GM12865 (cell line): ENCODE measurements at regions not wholly inside any gene's neighbourhood (a gene's known extent, or its start where the extent isn't known, plus 50 kb on each side); places are given as distances from the start of the nearest gene placed in this dataset.

Experiments used
- DNase-seq: peaks from one replicate; pipeline ENCODE4 v3.0.0; 2010; ENCODE audit warnings: low read depth
- H3K4me3 ChIP-seq: 2 replicates; pipeline ENCODE4 v1.5.1; 2011; ENCODE audit warnings: mild to moderate bottlenecking, low read depth, low read length, control low read depth
- TF ChIP-seq, protein P1 (sequence below): IDR thresholded peaks from 2 replicates; pipeline ENCODE4 v1.5.1; 2011; ENCODE audit warnings: low read length, control low read depth, low read depth, inconsistent platforms; ENCODE audit not compliant: insufficient read depth; ENCODE audit errors: missing control alignments

DNA sequence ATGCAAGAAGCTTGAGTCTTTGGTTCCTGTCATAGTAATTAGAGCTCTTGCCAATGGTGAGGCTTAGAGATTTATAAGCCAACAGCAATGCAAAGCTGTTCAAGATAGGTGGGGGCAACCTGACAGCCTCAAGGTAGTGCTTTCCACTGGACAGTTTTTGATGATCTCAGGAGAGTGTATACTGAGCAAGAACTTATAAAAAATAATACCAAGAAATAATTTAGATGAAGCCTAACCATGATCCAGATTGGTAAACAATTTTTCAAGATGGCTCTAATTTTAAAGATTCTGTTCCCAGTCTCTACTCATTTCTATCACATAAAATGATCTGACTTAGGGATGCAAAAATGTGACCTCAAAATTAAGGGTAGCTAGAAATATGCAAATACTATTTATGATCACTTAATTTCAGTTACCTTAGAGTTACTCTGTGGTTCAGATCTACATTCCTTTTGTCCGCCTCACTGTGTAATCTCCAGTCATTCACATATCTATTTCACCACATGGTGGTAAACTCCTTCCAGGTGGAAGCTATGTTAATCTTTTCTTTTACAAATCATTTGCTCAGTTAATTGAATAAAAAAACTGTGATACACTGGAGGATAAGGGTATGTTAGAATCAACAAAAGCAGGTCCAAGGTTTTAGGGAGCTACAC, 1228.0 kb upstream of the C9orf72 start:
- TF ChIP-seq, protein P1, sequence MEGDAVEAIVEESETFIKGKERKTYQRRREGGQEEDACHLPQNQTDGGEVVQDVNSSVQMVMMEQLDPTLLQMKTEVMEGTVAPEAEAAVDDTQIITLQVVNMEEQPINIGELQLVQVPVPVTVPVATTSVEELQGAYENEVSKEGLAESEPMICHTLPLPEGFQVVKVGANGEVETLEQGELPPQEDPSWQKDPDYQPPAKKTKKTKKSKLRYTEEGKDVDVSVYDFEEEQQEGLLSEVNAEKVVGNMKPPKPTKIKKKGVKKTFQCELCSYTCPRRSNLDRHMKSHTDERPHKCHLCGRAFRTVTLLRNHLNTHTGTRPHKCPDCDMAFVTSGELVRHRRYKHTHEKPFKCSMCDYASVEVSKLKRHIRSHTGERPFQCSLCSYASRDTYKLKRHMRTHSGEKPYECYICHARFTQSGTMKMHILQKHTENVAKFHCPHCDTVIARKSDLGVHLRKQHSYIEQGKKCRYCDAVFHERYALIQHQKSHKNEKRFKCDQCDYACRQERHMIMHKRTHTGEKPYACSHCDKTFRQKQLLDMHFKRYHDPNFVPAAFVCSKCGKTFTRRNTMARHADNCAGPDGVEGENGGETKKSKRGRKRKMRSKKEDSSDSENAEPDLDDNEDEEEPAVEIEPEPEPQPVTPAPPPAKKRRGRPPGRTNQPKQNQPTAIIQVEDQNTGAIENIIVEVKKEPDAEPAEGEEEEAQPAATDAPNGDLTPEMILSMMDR: no peak
- DNase-seq: no peak
- no peak overlapping the region for H3K4me3 ChIP-seq

DNA sequence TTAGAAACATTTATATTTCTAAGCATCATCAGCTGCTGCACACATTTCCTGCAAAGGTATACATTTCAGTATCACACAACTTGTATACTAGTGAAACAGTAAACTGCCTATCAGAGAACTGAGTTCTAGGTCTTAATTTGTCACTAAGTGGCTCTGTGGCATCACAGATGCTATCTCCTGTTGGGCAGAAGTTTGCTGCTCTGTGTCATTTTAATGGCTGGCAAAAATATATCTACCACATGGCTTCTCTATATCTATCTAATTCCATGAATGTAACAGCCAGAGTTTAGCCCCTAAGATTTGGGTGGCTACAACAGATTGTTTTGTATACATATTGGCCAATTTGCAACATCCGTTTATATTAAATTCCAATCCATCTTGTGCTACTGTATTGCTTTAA, 1231.9 kb upstream of the C9orf72 start:
- no peak for DNase-seq
- TF ChIP-seq, protein P1: no peak
- no peak overlapping the region for H3K4me3 ChIP-seq

DNA sequence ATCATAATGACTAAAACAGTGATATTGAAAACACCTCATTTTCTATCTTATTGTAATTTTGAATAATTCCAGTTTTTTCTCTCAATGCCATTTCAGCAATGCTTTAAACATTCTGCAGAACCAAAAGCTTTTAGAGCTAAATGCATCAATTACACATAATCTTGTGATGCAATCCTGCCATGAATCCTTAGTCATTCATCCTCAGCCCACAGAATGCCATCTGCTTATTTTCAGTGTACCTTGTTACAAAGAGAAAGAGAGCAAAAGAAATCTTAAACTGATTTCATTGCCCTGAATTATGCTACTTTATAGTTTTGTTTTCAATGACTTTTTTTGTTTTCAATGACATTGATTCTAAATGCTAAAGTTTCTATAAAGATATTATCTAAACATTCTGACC, 1234.8 kb upstream of the C9orf72 start:
- TF ChIP-seq, protein P1: no peak
- no peak overlapping the region for H3K4me3 ChIP-seq
- no peak for DNase-seq

DNA sequence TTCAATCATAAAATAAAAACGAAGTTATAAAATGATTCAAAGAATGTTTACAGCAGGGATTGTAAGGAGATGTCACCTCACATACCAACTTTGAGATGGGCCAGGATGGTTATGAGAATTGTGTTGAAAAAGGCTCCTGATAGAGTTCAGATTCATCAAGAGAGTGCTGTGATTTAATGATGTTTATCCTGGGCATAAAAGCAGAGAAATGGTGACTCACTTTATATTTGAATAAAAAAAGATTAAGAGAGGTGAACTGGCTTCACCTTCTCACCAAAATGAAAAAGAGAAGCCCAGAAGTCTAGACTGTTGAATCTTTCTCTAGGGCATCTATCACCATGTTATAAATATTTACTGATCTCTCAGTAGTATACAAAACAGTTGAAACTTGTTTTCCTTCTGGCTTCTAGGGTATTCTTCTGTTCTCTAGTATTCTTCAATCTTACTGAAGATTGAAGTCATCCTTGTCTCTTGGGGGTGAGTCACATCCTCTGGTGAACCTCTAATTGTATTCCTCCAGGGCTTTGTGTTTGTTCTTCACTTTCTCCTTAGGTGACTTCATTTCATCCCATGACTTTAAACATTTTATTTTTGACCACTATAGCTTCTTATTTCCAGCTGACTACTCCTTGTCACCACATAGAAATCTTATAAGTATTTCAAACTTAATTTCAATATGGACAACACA, 1237.3 kb upstream of the C9orf72 start:
- H3K4me3 ChIP-seq: no peak overlapping the region
- TF ChIP-seq, protein P1: no peak
- DNase-seq: no peak

DNA sequence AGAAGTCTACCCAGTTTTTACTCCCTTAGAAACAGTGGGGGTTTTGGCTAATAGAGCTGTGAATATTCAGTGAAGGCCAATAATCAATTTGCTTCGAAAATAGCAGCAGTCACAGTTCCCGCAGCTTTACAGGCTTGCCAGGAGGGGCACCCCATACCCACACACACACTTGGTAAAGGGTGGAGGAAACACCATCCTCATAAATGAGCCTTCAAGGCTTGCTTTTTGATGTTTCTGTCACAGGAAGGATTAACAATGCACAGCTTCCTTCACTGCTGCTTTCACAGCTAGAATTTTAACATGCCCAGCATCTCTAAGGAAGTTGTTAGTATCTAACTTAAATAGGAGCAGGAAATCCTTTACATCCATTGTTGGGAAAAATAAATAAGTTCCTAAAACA, 1247.5 kb upstream of the C9orf72 start:
- no peak overlapping the region for H3K4me3 ChIP-seq
- DNase-seq: no peak
- TF ChIP-seq, protein P1: no peak

DNA sequence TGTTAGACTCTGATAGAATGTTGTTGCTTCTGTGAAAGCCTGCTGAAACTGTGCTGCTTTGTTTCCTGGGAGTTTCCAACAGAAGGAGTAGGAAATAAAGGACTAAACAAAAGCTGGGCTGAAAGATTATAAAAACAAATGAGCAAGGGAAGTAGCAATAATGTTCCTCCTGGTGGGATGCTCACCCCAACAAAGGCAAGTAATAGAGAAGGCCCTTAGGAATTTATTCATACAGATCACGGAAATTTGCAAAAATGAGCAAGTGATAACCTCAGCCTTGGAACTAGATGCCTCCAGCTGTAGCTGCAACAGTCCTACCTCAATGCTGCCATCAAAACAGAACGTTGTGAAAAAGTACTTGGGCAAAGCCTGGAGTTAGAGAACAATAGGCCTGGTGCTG, 1248.0 kb upstream of the C9orf72 start:
- TF ChIP-seq, protein P1: no peak

More for the DNA sequence above, 1248.0 kb upstream of the C9orf72 start:
- DNase-seq: no peak
- H3K4me3 ChIP-seq: no peak overlapping the region
